NCI-H2107 treated with DMSO at 0.1 percent for 48 hours (cell line): ENCODE measurements at regions not wholly inside any gene's neighbourhood (a gene's known extent, or its start where the extent isn't known, plus 50 kb on each side); places are given as distances from the start of the nearest gene placed in this dataset.

Experiments used
- DNase-seq: peaks from one replicate; lab custom pipeline; 2025; ENCODE audit not compliant: unreplicated experiment; lab: John Stamatoyannopoulos, UW

GRCh38 chr2:129699781-129700573 lies 279.5 kb upstream of the RAB6C start:
- DNase-seq: no peak

- no peak for DNase-seq
Observed at GRCh38 chr2:129702416-129703176, 276.9 kb upstream of the RAB6C start.

GRCh38 chr2:129705085-129705484 lies 274.4 kb upstream of the RAB6C start:
- no peak for DNase-seq

GRCh38 chr2:129707800-129708199 lies 271.7 kb upstream of the RAB6C start:
- no peak for DNase-seq

GRCh38 chr2:129708221-129708967 lies 271.1 kb upstream of the RAB6C start:
- DNase-seq: no peak

GRCh38 chr2:129709001-129709955 lies 270.2 kb upstream of the RAB6C start:
- DNase-seq: peak; percentile 72

GRCh38 chr2:129709956-129710598 lies 269.4 kb upstream of the RAB6C start:
- DNase-seq: peak; percentile 92

- DNase-seq: peak; percentile 76
Observed at GRCh38 chr2:129710670-129711495, 268.6 kb upstream of the RAB6C start.

- DNase-seq: no peak
Observed at GRCh38 chr2:129711816-129712675, 267.4 kb upstream of the RAB6C start.

GRCh38 chr2:129712676-129712985 lies 266.8 kb upstream of the RAB6C start:
- no peak for DNase-seq

GRCh38 chr2:129713337-129713736 lies 266.1 kb upstream of the RAB6C start:
- no peak for DNase-seq

GRCh38 chr2:129716781-129717559 lies 262.5 kb upstream of the RAB6C start:
- no peak for DNase-seq

GRCh38 chr2:129717560-129718130 lies 261.8 kb upstream of the RAB6C start:
- DNase-seq: peak; percentile 24

- no peak for DNase-seq
Observed at GRCh38 chr2:129719335-129719734, 260.1 kb upstream of the RAB6C start.

- DNase-seq: no peak
Observed at GRCh38 chr2:129720360-129720759, 259.1 kb upstream of the RAB6C start.

GRCh38 chr2:129720761-129721160 lies 258.7 kb upstream of the RAB6C start:
- no peak for DNase-seq

GRCh38 chr2:129721236-129721635 lies 258.2 kb upstream of the RAB6C start:
- no peak for DNase-seq
